HG02642 (cell line): ENCODE measurements at regions not wholly inside any gene's neighbourhood (a gene's known extent, or its start where the extent isn't known, plus 50 kb on each side); places are given as distances from the start of the nearest gene placed in this dataset.
"Not testable (repeated sequence)": the region's sequence is repeated elsewhere in the genome, so short reads cannot be mapped to it uniquely, and the experiment has no call there.

Experiments used
- ATAC-seq: cut with Tn5 transposase; IDR thresholded peaks from one replicate; pipeline ENCODE4 v1.9.1; 2021; ENCODE audit warnings: mild to moderate bottlenecking; ENCODE audit not compliant: unreplicated experiment, poor library complexity

- no peak for ATAC-seq
Measured at GRCh38 chr6:140684776-140685550, 1310.5 kb upstream of the CITED2 start.

GRCh38 chr6:140677781-140678528, 1303.5 kb upstream of the CITED2 start:
- no peak for ATAC-seq

DNA sequence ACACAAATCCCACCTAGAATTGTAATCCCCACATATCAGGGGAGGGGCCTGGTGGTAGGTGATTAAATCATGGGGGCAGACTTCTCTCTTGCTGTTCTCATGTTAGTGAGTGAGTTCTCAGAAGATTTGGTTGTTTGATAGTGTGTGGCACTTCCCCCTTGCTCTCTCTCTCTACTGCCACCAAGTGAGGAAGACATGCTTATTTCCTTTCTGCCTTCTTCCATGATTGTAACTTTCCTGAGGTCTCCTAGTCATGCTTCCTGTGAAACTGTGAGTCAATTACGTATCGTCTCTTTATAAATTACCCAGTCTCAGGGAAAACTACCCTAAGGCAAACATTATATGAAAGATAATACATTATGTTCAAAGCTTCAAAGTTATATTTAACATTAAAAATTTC, 1297.5 kb upstream of the CITED2 start:
- ATAC-seq = no peak

DNA sequence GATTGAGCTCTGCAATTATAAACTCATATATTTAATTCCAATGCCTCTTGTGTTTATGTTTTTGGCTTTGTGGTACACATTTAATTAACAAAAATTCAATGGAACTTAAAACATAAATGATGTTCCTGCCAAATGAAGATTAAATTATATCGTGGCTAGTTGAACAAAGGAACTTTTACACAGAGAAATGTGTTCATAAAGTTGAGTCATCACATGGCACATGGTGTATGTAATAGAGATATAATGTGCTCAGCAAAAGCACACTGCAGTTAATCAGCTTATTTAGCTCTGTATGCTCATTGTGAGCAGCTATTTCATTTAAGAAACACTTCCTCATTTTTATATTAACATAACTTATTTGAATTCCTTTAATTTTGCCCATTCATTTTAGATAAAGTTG, 1295.6 kb upstream of the CITED2 start:
- no peak for ATAC-seq

DNA sequence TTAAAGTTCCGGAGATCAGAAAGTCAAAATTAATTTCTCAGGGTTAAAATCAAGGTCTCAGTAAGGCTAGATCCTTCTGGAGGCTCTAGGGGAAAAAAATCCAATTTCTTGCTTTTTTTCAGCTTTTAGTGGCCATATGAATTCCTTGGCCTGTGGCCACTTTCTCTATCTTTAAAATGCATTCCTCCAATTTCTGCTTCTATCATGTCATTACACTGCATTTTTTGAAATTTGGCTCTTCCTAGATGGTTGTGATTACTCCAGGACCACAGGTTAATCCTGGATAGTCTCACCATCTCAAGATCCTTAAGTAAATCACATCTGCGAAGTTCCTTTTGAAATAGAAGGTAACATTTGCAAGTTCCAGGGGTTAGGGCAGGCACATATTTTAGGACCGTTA, 1294.9 kb upstream of the CITED2 start:
- no peak for ATAC-seq

- ATAC-seq = no peak
Measured at GRCh38 chr6:140663772-140664171, 1289.3 kb upstream of the CITED2 start.

DNA sequence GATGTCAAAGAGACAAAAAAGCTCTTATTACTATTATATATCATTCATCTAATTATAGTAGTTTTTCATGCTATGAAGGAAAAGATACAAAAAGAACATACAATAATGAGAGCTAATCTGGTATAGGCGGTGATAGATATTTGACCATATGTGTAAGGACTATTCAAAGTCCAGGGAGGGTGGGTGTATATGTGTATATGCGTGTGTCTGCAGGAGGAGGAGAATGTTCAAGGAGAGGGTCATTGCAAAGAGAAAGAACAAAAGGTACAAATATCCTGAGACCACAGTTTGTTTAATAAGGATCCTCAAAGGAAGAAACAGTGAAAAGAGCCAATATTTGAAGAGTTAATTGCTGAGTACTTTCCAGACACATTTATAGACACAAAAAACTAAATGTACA, 1288.6 kb upstream of the CITED2 start:
- ATAC-seq = no peak

- no peak for ATAC-seq
Measured at GRCh38 chr6:140661691-140662090, 1287.2 kb upstream of the CITED2 start.

DNA sequence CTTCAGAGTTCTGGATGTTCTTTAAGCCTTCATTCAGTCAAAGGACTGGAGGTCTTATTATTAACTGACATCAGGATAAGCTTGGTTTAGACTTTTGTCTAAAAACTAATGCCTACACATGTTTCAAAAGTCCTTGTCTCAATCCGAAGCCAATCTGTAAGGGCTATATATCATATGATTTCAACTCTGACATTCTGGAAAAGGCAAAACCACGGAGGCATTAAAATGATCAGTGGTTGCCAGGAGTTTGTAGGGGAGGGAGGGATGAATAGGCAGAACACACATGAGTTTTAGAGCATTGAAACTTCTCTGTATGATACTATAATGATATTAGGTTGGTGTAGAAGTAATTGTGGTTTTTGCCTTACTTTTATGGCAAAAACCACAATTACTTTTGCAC, 1285.8 kb upstream of the CITED2 start:
- ATAC-seq = no peak

GRCh38 chr6:140653972-140654371, 1279.5 kb upstream of the CITED2 start:
- ATAC-seq = no peak

DNA sequence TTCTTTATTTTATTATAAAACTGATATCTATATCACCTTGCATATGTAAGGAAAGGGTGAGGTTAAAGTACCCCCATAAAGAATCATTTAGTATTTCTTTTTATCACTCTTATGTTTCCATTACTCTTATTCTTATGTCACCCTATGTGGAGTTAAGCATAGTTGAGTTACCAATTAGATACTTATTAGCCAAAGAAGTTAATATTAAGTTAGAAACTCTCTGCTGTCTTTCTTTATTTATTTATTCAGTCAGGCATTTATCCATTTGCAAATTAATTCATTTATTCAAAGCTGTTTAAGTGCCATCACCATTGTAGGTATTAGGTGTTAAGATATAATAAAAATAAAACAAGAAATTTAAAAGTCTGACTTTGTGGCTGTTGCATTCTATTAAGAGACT, 1279.1 kb upstream of the CITED2 start:
- ATAC-seq = no peak

DNA sequence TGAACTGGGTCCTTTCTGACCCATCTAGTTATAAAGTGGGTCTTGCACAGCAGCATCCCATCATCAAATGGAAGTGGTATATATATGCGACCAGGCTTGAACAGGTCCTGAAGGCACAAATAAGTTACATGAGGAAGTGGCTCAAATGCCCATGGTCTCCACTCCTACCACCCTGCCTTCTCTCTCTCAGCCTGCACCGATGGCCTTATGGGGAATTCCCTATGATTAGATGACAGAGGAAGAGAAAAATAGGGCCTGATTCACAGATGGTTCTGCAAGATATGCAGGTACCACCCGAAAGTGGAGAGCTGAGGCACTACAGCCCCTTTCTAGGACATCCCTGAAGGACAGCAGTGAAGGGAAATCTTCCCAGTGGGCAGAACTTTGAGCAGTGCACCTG, 1275.1 kb upstream of the CITED2 start:
- not testable (repeated sequence) for ATAC-seq

DNA sequence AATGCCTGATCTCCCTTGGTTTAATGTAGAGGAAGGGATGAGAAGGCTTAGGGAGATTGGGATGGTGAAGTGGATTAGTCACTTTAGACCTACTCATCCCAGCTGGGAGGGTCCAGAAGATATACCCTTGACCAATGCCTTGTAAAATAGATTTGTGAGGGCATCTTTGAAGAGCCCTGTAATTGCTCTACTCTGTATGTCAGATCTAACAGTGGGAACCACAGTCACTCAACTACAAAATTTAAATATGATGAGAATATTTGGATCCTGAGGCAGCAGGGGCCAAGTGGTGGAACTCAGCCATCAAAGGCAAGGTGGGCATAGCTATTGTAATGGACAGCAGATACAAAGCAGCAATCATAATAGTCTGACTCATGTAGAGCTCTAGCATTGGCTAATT, 1272.9 kb upstream of the CITED2 start:
- not testable (repeated sequence) for ATAC-seq

DNA sequence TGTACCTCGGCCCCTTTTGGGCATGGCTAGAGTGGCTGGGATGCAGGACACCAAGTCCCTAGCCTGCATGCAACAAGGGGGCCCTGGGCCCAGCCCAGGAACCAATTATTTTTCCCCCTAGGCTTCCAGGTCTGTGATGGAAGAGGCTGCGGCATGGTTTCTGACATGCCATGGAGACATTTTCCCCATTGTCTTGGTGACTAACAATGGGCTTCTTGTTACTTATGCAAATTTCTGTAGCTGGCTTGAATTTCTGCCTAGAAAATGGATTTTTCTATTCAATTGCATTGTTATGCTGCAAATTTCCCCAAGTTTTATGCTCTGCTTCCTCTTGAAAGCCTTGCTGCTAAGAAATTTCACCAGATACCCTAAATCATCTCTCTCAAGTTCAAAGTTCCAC, 1269.6 kb upstream of the CITED2 start:
- no peak for ATAC-seq

DNA sequence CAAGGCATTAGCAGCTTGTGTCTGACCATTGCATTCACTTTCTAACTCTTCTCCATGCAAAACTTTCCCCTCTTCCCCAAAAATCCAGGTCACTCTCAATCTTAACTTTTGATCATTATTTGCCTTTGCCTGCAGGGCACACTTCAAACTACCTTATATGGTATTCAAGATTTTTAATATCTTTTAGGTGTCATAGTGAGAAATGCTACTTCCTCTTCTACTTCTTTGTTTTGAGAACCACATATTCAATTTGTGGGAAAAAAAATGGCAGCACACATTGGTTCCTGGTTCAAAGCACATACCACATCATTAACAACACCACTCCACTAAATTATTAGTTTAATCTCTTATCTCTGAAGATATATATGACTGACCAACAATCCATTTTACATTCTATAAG, 1267.0 kb upstream of the CITED2 start:
- peak; percentile 62 for ATAC-seq

- ATAC-seq = peak; percentile 19
Measured at GRCh38 chr6:140636908-140637402, 1262.5 kb upstream of the CITED2 start.

DNA sequence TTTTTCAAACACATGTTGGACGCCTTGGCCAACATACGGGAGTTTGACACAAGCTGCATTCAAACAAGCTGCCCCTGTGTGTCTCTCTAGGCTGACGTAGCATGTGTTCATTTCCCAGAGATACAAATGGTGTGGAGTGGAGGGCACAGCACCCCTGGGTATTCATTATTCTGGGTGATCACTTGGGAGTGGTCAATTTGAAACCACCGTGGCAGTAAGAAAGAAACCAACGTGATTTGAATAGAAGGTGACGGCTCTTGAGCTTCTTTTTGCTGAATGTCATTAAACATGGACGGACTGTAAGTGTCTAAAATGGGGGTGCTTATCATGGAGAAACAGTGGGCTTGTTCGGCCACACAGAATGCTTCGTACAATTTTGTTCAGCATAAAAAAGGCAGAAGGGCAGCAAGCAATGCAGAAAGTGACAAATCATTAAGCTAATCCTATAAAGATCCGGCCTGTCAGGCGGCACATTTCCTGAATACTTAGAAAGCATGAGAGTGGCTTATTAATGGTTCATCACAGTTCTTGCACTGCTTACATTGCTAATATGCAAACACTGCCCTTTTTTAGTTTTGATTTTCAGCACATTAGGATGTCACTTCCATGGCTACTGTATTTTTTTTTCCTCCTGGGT, 1261.9 kb upstream of the CITED2 start:
- ATAC-seq = peak; percentile 52

DNA sequence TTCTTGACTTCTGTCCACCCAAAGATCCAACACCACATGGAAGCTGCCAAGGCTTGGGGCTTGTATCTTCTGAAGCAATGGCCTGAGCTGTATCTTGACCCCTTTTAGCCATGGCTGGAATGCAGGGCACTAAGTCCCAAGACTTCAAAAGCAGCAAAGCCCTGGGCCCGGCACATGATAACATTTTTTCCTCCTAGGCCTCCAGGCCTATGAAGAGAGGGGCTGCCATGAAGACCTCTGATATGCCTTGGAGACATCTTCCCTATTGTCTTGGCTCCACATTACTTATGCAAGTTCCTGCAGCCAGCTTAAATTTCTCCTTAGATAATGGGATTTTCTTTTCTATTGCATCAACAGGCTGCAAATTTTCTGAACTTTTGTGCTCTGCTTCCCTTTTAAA, 1252.6 kb upstream of the CITED2 start:
- ATAC-seq = no peak

DNA sequence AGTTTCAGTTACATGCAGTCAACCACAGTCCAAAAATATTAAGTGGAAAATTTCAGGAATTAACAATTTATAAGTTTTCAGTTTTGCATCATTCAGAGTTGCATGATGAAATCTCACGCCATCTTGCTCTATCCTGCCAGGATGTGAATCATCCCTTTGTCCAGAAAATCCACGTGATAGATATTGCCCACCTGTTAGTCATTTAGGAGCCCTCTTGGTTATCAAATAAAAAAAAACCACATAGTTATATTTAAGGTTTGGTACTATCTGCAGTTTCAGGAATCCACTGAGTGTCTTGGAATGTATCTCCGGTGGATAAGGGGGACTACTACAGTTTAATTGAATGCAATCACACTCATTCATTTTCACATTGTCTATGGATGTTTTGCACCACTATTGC, 1249.0 kb upstream of the CITED2 start:
- ATAC-seq = no peak

DNA sequence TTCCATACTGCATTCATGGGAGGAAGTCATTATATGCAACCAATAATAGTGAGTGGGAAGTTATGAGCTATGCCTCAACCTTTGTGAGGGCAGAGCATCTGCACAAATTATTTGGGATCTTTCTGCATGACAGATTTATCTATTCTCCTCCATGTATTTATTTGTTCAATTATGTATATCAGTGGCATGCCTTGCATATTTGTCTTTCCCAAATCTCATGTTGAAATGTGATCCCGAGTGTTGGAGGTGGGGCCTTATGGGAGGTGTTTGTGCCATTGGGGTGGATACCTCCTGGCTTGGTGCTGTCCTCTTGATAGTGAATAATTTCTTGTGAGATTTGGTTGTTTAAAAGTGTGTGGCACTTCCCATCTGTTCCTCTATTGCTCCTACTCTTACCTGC, 1246.0 kb upstream of the CITED2 start:
- ATAC-seq = no peak

DNA sequence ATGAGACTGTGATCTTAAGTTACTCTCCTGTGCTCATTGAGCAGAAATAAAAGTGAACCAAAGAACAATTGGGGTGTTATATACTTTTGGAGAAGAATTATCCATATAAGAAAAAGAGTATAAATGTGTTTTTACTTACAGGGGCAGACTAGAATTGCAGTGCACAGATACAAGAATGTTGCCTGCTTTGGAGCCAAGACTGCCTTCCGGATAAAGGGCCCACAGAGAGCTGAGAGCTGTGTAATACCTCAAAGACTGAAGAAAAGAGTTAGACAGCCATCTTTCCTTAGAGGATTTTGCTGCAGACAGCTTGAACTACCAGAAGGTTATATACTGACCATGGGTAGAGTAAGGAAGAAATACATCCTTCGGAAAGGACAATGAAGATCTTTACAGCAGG, 1235.5 kb upstream of the CITED2 start:
- ATAC-seq = no peak
